H9 (cell line): ENCODE measurements at regions not wholly inside any gene's neighbourhood (a gene's known extent, or its start where the extent isn't known, plus 50 kb on each side); places are given as distances from the start of the nearest gene placed in this dataset.

Experiments
- DNase-seq: peaks from one replicate; pipeline ENCODE4 v3.0.0-alpha.2; 2017
- H2AFZ ChIP-seq: one replicate; pipeline ENCODE4 v1.6.1; 2013; ENCODE audit warnings: mild to moderate bottlenecking, low read length, control low read depth, moderate library complexity
- H2AK5ac ChIP-seq: 2 replicates; pipeline ENCODE4 v1.6.1; 2013; ENCODE audit warnings: low read length, control low read depth, mixed read lengths; ENCODE audit not compliant: insufficient read length
- H2BK120ac ChIP-seq: one replicate; pipeline ENCODE4 v1.6.1; 2013; ENCODE audit warnings: low read depth, mild to moderate bottlenecking, low read length, control low read depth, inconsistent platforms; ENCODE audit not compliant: poor library complexity, severe bottlenecking
- H2BK12ac ChIP-seq: 2 replicates; pipeline ENCODE4 v1.6.1; 2013; ENCODE audit warnings: low read length, control low read depth, mixed read lengths, low read depth; ENCODE audit not compliant: insufficient read length
- H2BK15ac ChIP-seq: 2 replicates; pipeline ENCODE4 v1.6.1; 2013; ENCODE audit warnings: low read depth, low read length, control low read depth
- H2BK20ac ChIP-seq: one replicate; pipeline ENCODE4 v1.6.1; 2013; ENCODE audit warnings: low read depth, mild to moderate bottlenecking, low read length, control low read depth, inconsistent platforms; ENCODE audit not compliant: poor library complexity, severe bottlenecking
- H2BK5ac ChIP-seq: 2 replicates; pipeline ENCODE4 v1.6.1; 2013; ENCODE audit warnings: low read length, control low read depth, mixed read lengths; ENCODE audit not compliant: insufficient read length
- H3K14ac ChIP-seq: 2 replicates; pipeline ENCODE4 v1.6.1; 2013; ENCODE audit warnings: low read length, control low read depth; ENCODE audit not compliant: insufficient read depth
- H3K18ac ChIP-seq: 2 replicates; pipeline ENCODE4 v1.6.1; 2013; ENCODE audit warnings: low read depth, mild to moderate bottlenecking, mixed read lengths, low read length, control low read depth; ENCODE audit not compliant: insufficient read length
- H3K23ac ChIP-seq: 2 replicates; pipeline ENCODE4 v1.6.1; 2013; ENCODE audit warnings: low read length, control low read depth, mixed read lengths, low read depth; ENCODE audit not compliant: insufficient read length
- H3K23me2 ChIP-seq: 2 replicates; pipeline ENCODE4 v1.6.1; 2013; ENCODE audit warnings: low read depth, mild to moderate bottlenecking, mixed read lengths, low read length, control low read depth; ENCODE audit not compliant: insufficient read length, poor library complexity, severe bottlenecking
- H3K27ac ChIP-seq: 2 replicates; pipeline ENCODE4 v1.5.1; 2013; ENCODE audit warnings: low read length, control low read depth, mixed read lengths, low read depth; ENCODE audit not compliant: insufficient read length
- H3K27me3 ChIP-seq: 2 replicates; pipeline ENCODE4 v1.6.1; 2013; ENCODE audit warnings: low read length, control low read depth, inconsistent platforms; ENCODE audit not compliant: insufficient read depth
- H3K4ac ChIP-seq: 2 replicates; pipeline ENCODE4 v1.6.1; 2013; ENCODE audit warnings: low read depth, mild to moderate bottlenecking, control low read depth, inconsistent platforms, low read length, moderate library complexity
- H3K4me1 ChIP-seq: 2 replicates; pipeline ENCODE4 v1.6.1; 2013; ENCODE audit warnings: low read length, control low read depth, inconsistent platforms; ENCODE audit not compliant: insufficient read depth
- H3K4me2 ChIP-seq: 2 replicates; pipeline ENCODE4 v1.6.1; 2013; ENCODE audit warnings: low read length, control low read depth, mixed read lengths; ENCODE audit not compliant: insufficient read length, insufficient read depth
- H3K56ac ChIP-seq: 2 replicates; pipeline ENCODE4 v1.6.1; 2013; ENCODE audit warnings: low read depth, mild to moderate bottlenecking, mixed read lengths, low read length, control low read depth; ENCODE audit not compliant: insufficient read length
- H3K79me1 ChIP-seq: 2 replicates; pipeline ENCODE4 v1.6.1; 2013; ENCODE audit warnings: low read depth, mild to moderate bottlenecking, moderate library complexity, low read length, control low read depth, inconsistent platforms; ENCODE audit not compliant: insufficient read depth, poor library complexity, severe bottlenecking
- H3K79me2 ChIP-seq: 2 replicates; pipeline ENCODE4 v1.6.1; 2013; ENCODE audit warnings: low read length, control low read depth, inconsistent platforms; ENCODE audit not compliant: insufficient read depth
- H3K9ac ChIP-seq: 2 replicates; pipeline ENCODE4 v1.6.1; 2013; ENCODE audit warnings: low read length, control low read depth, mixed read lengths; ENCODE audit not compliant: insufficient read length; ENCODE audit errors: extremely low read depth
- H3K9me3 ChIP-seq: one replicate; pipeline ENCODE4 v1.6.1; 2013; ENCODE audit warnings: low read depth, low read length, inconsistent platforms; ENCODE audit not compliant: control insufficient read depth
- H3T11ph ChIP-seq: one replicate; pipeline ENCODE4 v1.6.1; 2013; ENCODE audit warnings: mild to moderate bottlenecking, low read length, control low read depth, inconsistent platforms
- H4K20me1 ChIP-seq: one replicate; pipeline ENCODE4 v1.6.1; 2013; ENCODE audit not compliant: control insufficient read depth, insufficient read length, insufficient read depth
- H4K5ac ChIP-seq: 2 replicates; pipeline ENCODE4 v1.6.1; 2013; ENCODE audit warnings: low read depth, mild to moderate bottlenecking, mixed read lengths, low read length, control low read depth; ENCODE audit not compliant: insufficient read length
- H4K8ac ChIP-seq: replicated peaks from 2 replicates; pipeline ENCODE4 v1.6.1; 2013; ENCODE audit warnings: low read length, control low read depth, mixed read lengths, low read depth; ENCODE audit not compliant: insufficient read length
- H4K91ac ChIP-seq: 2 replicates; pipeline ENCODE4 v1.6.1; 2013; ENCODE audit warnings: low read depth, mild to moderate bottlenecking, moderate library complexity, mixed read lengths, low read length, control low read depth; ENCODE audit not compliant: insufficient read length
- H3K27ac Mint-ChIP-seq, 3 experiments: 2 replicates in 2 of 3; 3 replicates in 1 of 3; pipeline ENCODE4 v1.8.0; 2020 to 2021; ENCODE audit warnings: mixed read lengths in 3 of 3, mild to moderate bottlenecking in 1 of 3, moderate library complexity in 1 of 3
- H3K27me3 Mint-ChIP-seq: 2 replicates; pipeline ENCODE4 v1.8.0; 2021; ENCODE audit warnings: low read depth, mild to moderate bottlenecking, moderate library complexity, mixed read lengths
- H3K36me3 Mint-ChIP-seq, 3 experiments: 2 replicates in 2 of 3; 3 replicates in 1 of 3; pipeline ENCODE4 v1.8.0; 2020 to 2021; ENCODE audit warnings: low read depth in 3 of 3, mixed read lengths in 3 of 3; ENCODE audit not compliant: insufficient read depth in 1 of 3
- H3K4me1 Mint-ChIP-seq, 2 experiments: 2 replicates each; pipeline ENCODE4 v1.8.0; 2020; ENCODE audit warnings: mixed read lengths in 2 of 2
- H3K4me3 Mint-ChIP-seq, 2 experiments: 2 replicates in 1 of 2; 3 replicates in 1 of 2; pipeline ENCODE4 v1.8.0; 2020 to 2021; ENCODE audit warnings: mild to moderate bottlenecking in 2 of 2, mixed read lengths in 2 of 2, moderate library complexity in 1 of 2
- H3K9me3 Mint-ChIP-seq, 2 experiments: 2 replicates in 1 of 2; 3 replicates in 1 of 2; pipeline ENCODE4 v1.8.0; 2020; ENCODE audit warnings: mild to moderate bottlenecking in 2 of 2, mixed read lengths in 2 of 2, moderate library complexity in 1 of 2
- WGBS: extraction: QIAGEN DNeasy Blood & Tissue Kit; methylation state at CpG from one replicate; pipeline ENCODE4 v1.1.7; 2013; ENCODE audit warnings: missing lambda C conversion rate, low lambda C conversion rate, mixed read lengths; ENCODE audit not compliant: insufficient read length; ENCODE audit errors: extremely low coverage; 5-methylcytosine and 5-hydroxymethylcytosine counted together
- TF ChIP-seq, protein P1 (sequence below): fragments of 200-600 bp; sonication (generic); conservative IDR thresholded peaks from 3 replicates; pipeline ENCODE4 v1.8.0; 2021; ENCODE audit warnings: antibody characterized with exemption, mild to moderate bottlenecking

DNA sequence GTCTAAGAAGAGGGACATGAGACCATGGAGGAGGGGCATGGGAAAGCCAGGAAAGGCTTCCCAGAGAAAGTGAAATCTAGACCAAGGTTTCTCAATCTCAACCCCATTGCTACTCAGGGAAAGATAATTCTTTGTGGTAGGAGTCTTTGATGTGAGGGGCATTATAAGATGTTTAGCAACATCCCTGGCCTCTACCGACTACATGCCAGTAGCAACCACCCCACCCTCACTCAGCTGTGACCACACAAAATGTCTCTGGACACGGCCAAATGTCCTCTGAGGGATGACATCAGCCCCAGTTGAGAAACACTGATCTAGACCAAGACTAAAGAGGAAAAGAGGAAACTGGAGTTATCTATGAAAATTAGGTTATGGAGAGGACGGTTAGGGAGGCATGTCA lies 298.5 kb upstream of the KIF2A start:
- Mint-ChIP-seq H3K27me3 (no peaks in the 10 kb centered on the region; the same call in 1 of the 2 replicates), H3K36me3 (no peaks in the 10 kb centered on the region), H3K27ac (no peak overlapping the region), H3K4me1 (peaks cover 19 to 20% of the 10 kb centered on the region in 2 experiments), H3K4me3 (no peak overlapping the region), H3K9me3 (no peaks in the 10 kb centered on the region; a peak in 1 of 5 replicates)
- Histone ChIP-seq H3K79me2 (no peaks in the 10 kb centered on the region), H3K79me1 (no peaks in the 10 kb centered on the region), H3K9me3 (no peaks in the 10 kb centered on the region), H4K8ac (no peak overlapping the region), H3K4ac (no peak overlapping the region), H2AK5ac (no peak overlapping the region), H3K27ac (no peak overlapping the region), H2BK12ac (no peak overlapping the region), H2BK5ac (no peak overlapping the region), H3K14ac (no peak overlapping the region), H3K23ac (no peak overlapping the region), H3K4me1 (no peaks in the 10 kb centered on the region; the same call in 1 of the 2 replicates), H3K27me3 (no peaks in the 10 kb centered on the region; the same call in 1 of the 2 replicates), H2BK120ac (no peak overlapping the region), H3K23me2 (no peaks in the 10 kb centered on the region), H3T11ph (no peak overlapping the region), H4K91ac (no peak overlapping the region), H3K9ac (no peak overlapping the region), H4K5ac (no peak overlapping the region), H2BK15ac (no peak overlapping the region), H3K56ac (no peak overlapping the region), H2BK20ac (no peak overlapping the region), H3K18ac (no peak overlapping the region), H3K4me2 (no peak overlapping the region), H2AFZ (no peak overlapping the region), H4K20me1 (no peaks in the 10 kb centered on the region)
- WGBS = no CpG with 5 or more reads among the region's 3 CpGs
- DNase-seq = no peak
- TF ChIP-seq, protein P1, sequence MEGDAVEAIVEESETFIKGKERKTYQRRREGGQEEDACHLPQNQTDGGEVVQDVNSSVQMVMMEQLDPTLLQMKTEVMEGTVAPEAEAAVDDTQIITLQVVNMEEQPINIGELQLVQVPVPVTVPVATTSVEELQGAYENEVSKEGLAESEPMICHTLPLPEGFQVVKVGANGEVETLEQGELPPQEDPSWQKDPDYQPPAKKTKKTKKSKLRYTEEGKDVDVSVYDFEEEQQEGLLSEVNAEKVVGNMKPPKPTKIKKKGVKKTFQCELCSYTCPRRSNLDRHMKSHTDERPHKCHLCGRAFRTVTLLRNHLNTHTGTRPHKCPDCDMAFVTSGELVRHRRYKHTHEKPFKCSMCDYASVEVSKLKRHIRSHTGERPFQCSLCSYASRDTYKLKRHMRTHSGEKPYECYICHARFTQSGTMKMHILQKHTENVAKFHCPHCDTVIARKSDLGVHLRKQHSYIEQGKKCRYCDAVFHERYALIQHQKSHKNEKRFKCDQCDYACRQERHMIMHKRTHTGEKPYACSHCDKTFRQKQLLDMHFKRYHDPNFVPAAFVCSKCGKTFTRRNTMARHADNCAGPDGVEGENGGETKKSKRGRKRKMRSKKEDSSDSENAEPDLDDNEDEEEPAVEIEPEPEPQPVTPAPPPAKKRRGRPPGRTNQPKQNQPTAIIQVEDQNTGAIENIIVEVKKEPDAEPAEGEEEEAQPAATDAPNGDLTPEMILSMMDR = no peak
